NCI-H774 (cell line): ENCODE measurements at regions not wholly inside any gene's neighbourhood (a gene's known extent, or its start where the extent isn't known, plus 50 kb on each side); places are given as distances from the start of the nearest gene placed in this dataset.
"Not testable (repeated sequence)": the region's sequence is repeated elsewhere in the genome, so short reads cannot be mapped to it uniquely, and the experiment has no call there.

Source experiments
- DNase-seq: peaks from one replicate; lab custom pipeline; 2025; lab: John Stamatoyannopoulos, UW

DNA sequence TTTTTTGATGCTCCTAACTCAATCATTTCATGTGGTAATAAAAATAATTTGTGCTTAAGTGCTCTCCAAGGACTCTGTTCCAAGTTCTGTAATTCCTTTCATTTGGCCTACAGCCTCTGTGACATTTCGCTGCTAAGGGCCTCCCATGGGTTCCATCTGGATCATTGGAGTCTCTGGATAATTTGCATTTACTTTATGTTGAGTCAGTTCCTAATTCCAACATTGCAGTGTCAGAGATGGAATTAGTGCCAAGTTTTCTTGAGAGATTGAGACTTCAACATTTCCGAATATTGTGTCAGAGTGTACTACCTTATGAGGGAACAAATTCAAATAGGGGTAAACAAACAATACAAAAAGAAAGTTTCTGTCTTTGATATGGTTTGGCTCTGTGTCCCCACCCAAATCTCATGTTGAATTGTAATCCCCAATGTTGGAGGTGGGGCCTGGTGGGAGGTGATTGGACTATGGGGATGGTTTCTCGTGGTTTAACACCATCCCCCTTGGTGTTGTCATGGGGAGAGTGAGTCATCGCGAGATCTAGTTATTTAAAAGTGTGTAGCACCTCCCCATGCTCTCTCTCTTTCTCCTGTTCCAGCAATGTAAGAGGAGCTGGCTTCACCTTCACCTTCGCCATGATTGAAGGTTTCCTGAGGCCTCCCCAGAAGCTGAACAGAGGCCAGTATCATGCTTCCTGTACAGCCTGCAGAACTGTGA is 244.1 kb upstream of the TBX18 start:
- no peak for DNase-seq

DNA sequence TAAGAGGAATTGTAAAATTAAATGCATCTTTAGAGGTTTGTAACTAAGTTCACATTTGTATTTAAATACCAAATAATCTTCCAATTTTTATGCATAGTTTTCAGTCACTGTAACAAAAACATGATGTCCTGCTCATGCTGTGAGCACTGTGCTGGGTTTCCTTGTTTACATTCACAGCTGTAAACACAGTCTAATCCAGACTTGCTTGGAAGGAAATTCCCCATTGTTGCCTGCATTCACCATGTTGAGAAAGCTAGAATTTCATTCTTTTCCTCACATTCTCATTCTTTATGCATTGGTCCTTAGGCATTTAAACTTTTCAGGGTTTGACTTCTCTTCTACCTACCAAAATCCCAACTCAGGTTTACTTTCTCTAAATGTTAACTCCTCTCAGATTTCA is 242.0 kb upstream of the TBX18 start:
- peak; percentile 25 for DNase-seq

DNA sequence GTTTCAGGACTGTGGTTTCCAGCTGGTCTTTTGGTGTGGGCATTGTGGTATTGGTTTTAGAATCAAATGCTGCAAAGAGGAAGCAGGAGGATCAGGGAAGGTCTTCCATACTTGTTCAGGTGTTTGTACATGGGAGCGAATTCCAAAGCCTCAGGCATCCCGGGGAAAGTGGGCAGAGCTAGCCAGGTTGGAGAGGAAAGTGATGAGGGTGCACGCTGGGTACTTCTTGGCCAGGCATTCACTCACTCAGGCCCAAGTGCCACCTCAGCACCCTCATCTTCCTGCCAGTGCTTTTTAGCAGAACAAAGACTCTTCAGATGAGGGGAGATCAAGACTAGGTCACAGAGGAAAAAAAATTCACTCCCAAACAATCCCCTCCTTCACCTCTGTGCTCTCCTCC is 241.1 kb upstream of the TBX18 start:
- no peak for DNase-seq

DNA sequence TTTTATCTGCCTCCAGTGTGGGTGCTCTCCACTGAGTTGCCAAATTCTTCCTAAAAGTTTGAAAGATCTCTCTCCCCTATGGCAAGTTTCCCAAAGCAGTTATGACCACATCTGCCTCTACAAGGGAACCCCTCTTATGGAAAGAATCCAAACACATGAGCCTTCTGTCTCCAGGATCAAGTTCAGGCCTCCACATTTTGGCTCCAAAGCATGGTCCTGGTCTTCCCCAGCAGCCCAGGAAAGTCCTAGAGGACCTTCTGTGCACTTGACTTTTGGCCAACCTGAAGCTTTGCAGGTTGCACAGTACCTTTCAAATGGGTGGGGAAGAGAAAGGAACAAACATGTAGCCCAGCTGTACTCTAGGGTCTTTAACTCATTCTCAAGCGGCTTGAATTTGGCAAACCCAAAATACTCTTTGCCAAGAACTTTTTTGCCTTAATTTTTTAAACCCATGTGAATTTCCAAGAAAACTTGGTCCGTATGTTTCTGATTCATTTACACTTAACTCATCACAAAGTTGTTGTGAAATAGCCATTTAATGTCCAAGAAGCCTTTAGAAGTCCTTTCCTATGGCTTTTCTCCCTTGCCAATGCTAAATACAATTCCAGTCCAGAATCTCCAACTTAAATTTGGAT is 240.1 kb upstream of the TBX18 start:
- DNase-seq, result no peak

DNA sequence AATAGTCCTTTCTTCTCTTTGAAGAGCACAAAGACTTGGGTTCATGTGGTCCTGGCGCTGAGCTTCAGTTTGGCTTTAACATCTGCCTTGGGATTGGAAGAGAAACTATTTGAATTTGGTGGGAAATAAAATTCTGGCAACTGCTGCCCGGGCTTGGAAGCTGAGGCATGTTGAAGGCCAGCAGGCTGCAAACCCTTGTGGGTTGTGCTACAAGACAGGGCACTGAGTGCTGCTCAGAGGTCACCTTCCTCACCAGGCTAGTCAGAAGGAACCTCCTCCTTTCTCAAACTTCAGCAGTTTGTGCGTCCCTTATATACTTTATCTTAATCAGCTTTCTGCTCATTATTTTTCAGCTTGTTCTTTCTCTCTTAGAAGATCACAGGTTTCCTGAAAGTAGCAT is 238.4 kb upstream of the TBX18 start:
- DNase-seq, result no peak

DNA sequence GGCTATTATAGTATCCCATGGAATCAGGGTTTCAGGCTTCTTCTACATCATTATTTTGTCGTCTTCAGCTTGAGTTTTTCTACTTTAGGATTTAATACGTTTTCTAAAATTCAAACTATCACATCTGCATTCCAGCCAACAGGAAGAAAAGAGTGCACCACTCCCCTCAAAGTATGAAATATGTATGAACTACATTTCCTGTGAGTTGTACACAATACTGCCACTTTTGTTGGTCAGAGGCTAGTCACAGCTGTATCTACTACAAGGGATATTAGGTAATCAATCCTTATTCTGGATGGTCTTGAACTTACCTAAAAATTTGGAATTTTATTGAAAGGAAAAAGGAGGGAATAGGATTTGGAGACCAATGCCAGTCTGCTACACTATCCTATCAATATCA is 235.6 kb upstream of the TBX18 start:
- no peak for DNase-seq

DNA sequence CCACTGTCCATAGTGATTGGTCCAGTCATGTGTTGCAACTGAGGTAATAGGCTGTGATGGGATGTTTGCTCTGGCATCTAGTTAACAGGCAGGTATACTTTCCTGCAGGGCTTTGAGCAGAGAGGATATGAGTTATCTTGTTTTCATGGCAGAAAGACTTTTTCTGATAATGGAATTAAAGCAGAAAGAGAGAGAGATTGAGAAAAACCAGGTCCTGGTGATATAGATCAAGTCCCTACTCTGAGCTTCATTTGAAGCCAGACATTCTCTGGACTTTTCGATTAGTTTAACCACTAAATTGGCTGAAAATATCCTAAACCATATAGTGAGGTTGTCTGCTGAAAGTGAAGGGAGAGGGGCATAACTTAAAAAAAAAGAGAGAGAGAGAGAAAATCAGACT is 233.8 kb upstream of the TBX18 start:
- DNase-seq, result no peak

DNA sequence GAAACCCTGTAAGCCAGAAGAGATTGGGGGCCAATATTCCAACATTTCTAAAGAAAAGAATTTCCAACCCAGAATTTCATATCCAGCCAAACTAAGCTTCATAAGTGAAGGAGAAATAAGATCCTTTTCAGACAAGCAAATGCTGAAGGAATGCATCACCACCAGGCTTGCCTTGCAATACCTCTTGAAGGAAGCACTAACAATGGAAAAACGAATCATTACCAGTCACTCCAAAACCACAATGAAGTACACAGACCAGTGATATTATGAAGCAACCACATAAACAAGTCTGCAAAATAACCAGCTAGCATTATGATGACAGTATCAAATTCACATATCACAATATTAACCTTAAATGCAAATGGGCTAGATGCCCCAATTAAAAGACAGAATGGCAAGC is 224.4 kb upstream of the TBX18 start:
- DNase-seq, result not testable (repeated sequence)

DNA sequence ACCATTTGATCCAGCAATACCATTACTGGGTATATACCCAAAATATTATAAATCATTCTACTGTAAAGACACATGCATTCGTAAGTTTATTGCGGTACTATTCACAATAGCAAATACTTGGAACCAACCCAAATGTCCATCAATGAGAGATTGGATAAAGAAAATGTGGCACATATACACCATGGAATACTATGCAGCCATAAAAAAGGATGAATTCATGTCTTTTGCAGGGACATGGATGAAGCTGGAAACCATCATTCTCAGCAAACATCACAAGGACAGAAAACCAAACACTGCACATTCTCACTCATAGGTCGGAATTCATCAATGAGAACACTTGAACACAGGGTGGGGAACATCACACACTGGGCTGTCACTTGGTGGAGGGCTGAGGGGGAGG is 221.1 kb upstream of the TBX18 start:
- DNase-seq, result not testable (repeated sequence)

DNA sequence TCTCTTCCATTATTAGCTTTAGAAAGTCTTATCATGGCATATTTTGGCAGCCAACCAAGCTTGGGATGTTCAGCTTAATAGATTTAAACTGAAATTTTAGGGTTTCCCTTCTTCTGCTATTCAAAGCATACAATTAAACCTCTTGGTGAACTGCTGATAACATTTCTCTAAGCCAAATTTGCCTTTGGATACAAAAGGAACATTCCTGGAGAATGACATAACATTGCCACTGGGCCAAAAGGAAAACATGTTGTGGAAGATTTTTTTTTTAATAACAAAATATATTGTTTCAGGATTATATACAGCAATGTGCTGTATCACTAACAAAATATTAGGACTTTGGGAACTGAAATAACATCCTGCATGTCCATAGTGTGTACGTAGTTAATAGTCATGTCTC is 215.1 kb upstream of the TBX18 start:
- DNase-seq, result no peak

DNA sequence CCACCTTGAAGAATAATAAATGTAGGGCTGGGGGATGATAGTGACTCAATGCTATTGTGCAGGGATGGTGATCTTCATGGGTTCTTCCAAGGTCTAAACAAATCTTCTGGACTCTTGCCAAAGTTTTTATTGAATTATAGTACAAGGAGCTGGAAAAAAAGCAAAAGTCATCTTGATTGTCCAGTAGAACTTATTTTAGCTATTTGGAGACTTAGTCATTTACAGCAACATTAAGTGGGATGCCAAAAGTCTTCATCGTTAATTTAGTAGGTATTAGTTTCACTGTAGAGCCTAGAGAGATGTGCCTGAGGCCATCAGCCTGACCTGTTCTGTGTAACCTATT is 212.9 kb upstream of the TBX18 start:
- DNase-seq, result no peak

DNA sequence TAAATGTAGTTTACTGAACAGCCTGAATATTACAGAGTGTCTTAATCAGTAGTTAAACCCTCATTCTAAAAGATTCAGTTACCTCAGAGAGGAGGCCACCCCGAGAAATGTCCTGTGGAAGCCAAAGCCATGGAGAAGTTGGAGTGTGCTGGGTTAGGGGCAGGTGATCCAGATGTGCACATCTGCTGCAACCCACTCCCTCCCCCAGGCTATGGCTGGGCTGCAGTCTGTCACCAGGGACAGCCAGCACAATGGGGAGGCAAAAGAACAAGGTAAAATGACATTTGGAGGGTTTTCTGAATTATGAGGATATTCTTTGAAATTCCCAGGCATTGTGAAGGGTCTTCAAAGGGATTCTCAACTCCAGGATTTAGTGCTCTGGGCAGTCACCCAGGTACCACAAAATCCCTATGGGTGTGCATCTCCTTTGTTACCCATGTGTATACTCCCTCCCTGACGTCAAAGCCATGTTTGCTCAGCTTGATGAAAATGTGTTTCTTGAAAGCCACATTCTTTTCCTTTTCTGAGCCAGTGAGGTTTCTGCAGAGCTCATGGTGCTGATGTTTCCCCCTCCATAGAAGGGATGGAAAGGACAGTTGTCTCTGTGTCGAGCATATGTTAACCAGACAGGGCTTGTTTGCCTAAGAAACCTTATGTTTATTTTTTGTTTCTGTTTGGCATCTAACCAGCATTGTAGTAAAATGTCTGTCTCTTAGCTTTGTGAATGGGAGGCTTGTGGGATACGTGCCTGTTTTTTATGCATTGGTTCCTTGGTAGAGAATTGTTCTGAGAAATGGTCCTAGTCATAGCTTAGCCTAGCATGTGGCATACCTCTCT is 212.3 kb upstream of the TBX18 start:
- DNase-seq, result peak; percentile 77

DNA sequence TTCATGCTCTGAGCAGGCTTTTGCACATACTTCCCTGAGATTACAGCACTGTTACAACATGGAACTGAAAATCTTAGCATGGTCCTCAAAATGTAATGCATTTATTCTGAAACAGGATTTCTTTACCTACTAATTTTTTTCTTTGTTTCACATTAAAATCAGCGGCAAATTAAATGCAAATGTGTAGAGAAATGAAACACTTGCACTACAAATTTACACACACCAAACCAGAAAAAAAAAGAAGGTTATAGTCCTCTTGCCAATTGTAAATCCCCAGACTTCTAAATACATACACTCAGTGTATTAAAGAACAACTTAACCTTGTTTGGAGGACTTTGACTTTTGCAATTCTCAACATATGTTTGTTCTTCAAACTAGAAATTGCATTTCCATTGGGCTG is 210.9 kb upstream of the TBX18 start:
- no peak for DNase-seq

DNA sequence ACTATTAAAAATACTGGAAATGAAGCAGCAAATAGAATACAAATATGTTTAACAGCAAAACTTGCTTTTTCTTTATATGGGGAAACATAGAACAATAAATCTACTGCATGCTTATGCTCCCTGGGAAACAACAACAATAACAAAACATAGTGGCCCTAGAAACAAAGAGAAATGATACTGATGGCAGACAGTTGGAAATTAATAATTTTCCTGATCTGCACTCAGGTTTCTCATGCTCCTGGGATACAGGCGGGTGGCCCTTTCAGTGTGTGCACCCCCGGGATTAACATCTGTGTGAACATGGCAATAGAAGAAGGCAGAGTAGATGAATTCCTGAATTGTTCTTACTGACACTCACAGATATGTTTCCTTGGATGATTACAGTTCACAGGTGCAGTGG is 209.2 kb upstream of the TBX18 start:
- no peak for DNase-seq

DNA sequence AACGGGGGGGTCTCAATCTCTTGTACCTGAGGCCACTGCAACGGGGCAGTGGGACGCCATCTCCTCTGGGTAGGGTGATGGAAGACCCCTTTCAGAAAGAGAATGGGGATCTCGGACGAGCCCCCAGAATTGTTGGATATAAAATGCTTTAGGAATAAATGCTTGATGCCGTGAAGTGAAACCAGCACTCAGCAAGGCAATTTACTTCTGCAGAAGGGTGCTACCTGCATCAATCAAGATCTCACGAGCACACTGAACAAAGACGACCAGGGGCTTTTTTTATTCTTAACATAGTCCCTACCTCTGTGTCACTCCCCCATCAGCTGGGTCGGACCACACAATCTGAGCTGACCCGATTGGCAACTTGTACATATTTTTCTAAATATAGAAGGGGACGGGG is 203.6 kb upstream of the TBX18 start:
- no peak for DNase-seq

DNA sequence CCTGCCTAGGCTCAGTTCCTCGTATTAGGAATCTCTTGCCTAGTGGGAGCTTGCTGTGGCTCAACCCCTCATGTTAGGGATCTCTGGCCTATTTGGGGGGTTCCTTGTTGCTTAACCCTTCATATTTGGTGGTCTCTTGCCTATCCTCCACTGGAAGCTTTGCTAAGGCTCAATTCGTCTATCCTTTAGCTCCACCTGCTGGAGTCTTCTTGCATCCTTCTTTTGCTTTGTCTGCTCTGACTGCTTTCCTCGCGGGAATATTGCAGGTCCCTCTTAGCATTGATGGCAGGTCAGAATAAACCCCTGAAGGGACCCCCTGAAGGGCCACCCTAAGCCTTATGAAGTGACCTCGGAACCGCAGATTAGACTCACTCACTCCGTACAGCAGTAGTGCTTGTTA is 203.0 kb upstream of the TBX18 start:
- no peak for DNase-seq

DNA sequence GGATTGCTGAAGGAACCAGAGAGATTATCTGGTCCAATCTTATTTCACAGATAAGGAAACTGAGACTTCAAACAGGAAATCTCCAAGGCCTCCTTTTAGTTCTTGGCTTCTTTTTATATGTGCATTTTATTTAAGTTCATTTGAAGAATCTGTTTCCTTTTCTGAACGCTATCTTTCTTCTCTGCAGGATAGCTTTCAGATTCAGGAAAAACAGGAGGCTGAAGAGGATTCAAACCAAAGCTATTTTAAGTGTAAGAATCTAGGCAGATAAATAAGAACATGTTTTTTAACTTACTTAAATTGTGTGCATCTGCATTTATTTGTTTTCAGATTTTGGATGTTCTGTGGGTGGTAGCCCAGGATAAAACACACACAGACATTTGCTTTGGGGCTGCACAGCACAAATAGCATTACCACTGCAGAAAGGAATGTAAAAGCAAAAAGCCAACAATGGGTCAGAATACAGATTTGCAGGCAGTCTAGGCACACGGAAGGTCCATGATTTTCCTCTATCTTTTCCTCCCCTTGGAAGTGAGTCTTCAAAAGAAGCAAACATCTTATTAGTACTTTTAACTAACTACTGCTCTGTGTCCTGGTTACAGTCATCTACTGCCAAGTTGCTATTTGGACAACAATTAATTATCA is 188.8 kb upstream of the TBX18 start:
- DNase-seq, result no peak

DNA sequence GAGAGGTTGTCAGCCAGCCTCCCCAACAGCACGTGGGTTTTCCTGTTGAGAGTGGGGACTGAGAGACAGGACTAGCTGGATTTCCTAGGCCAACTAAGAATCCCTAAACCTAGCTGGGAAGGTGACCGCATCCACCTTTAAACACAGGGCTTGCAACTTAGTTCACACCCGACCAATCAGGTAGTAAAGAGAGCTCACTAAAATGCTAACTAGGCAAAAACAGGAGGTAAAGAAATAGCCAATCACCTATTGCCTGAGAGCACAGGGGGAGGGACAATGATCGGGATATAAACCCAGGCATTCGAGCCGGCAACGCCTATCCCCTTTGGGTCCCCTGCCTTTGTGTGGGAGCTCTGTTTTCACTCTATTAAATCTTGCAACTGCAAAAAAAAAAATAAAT is 180.5 kb upstream of the TBX18 start:
- not testable (repeated sequence) for DNase-seq

DNA sequence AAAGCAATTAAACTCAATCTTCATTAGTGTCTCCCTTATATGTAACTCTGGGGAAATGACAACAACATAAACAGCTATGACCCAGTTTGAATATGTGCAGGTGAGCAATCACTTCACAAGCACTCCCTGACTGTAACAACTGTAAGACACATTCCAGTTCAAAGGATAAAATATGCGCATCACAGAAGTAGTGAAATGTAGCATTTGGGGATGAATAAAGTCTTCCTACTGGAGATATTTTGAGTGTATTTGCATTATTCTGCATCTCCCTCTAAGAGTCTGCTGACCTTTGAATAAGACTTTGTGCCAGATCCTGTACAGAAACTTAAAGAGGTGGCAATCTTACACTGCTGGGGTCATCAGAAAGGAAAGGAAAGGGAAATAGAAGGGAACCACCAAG is 179.5 kb upstream of the TBX18 start:
- no peak for DNase-seq

DNA sequence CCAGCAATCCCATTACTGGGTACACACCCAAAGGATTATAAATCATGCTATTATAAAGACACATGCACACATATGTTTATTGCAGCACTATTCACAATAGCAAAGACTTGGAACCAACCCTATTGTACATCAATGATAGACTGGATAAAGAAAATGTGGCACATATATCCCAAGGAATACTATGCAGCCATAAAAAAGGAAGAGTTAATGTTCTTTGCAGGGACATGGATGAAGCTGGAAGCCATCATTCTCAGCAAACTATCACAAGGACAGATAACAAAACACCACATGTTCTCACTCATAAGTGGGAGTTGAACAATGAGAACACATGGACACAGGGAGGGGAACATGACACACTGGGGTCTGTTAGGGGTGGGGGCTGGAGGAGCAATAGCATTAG is 177.2 kb upstream of the TBX18 start:
- DNase-seq, result not testable (repeated sequence)

DNA sequence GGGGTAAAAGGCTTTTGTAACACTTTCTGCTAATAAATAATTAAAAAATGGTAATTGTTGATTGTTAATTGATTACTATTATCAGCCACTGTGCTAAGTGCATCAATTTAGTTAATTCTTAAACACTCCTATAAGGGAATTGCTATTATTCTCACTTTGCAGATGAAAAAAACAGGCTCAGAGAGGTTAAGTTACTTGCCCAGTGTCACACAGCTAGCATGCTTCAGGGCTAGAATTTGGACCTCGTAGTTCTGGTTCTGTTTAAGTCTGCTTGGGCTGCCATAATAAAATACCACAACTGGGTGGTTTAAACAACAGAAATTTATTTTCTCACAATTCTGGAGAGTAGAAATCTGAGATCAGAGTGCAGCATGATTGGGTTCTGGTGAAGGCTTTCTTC is 164.8 kb upstream of the TBX18 start:
- no peak for DNase-seq

DNA sequence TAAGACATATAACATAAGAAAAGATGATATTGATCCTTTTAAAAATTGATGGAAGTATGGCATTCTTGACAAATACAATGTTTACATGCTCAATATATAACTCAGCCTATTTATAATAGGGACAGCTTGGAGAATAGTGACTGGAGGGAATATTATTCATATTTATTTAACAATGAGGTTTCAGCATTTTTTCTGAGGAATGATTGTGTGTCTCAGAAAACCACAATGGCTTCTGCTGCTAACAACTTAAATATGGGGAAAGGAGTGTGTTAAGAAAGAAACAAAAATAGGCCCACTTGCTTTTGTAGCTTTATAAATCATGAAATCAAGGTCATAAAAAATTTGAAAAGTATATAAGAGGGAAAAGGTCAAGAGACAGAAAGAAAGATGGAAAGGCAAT is 163.2 kb upstream of the TBX18 start:
- no peak for DNase-seq
